Right ventricle myocardium superior (tissue), 1 donor: ENCODE measurements at regions not wholly inside any gene's neighbourhood (a gene's known extent, or its start where the extent isn't known, plus 50 kb on each side); places are given as distances from the start of the nearest gene placed in this dataset.
"Not testable (repeated sequence)": the region's sequence is repeated elsewhere in the genome, so short reads cannot be mapped to it uniquely, and the experiment has no call there.

ENCODE experiments used
- ATAC-seq: fragments of 200-7000 bp; cut with Tn5 transposase; one replicate; pipeline ENCODE4 v1.9.1; 2020; ENCODE audit warnings: mild to moderate bottlenecking; ENCODE audit not compliant: poor library complexity
- DNase-seq: peaks from one replicate; pipeline ENCODE4 v3.0.0-alpha.2; 2020
- intact Hi-C: fragments of 100-400 bp; cut with DNase I; formaldehyde crosslinking; loops from one replicate; pipeline ENCODE4 v1.11.2; 2022
- donor health status: DM: no; HTN: yes; CAD: no; lungs with severe emphysema.

DNA sequence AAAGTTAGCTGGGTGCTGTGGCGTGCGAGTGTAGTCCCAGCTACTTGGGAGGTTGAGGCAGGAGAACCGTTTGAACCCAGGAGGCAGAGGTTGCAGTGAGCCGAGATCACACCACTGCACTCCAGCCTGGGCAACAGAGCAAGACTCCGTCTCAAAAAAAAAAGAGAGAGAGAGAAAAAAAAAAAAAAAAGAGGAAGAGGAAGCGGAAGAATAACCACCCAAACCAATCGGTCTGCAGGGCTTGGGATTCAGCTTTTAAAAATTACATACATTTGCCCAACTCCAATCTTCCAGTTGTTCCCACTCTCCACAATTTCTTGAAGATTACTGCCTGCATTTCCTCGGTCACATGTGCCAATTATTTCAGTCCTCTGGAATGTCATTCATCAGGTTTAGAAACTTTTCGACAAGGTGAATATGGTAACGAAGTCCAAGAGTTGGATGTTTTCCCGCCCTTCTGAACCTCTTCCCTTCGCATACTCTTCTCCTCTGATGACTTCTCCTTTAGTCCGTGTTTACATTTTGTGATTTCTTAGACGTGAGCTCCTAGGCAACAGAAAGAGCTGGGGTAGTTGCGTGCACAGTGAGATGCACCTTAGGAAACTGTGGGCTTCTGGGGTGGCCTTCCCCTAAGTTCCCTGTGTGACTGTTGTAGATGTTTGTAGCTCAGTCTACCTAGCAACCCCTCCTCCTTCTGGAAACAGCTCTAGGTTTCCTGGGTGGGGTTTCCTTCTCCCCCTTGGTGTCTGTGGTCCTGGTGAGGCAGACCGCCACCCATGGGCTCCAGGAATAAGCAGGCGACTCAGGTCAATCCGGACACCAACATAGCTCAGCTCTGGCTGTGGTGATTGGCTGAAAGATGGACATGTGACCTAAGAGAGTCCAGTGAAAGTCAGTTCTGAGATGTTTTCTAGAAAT is 63.0 kb upstream of the NCOA3 start:
- ATAC-seq (peak; percentile 67), DNase-seq (no peak)
- intact Hi-C loops: no loop called here

DNA sequence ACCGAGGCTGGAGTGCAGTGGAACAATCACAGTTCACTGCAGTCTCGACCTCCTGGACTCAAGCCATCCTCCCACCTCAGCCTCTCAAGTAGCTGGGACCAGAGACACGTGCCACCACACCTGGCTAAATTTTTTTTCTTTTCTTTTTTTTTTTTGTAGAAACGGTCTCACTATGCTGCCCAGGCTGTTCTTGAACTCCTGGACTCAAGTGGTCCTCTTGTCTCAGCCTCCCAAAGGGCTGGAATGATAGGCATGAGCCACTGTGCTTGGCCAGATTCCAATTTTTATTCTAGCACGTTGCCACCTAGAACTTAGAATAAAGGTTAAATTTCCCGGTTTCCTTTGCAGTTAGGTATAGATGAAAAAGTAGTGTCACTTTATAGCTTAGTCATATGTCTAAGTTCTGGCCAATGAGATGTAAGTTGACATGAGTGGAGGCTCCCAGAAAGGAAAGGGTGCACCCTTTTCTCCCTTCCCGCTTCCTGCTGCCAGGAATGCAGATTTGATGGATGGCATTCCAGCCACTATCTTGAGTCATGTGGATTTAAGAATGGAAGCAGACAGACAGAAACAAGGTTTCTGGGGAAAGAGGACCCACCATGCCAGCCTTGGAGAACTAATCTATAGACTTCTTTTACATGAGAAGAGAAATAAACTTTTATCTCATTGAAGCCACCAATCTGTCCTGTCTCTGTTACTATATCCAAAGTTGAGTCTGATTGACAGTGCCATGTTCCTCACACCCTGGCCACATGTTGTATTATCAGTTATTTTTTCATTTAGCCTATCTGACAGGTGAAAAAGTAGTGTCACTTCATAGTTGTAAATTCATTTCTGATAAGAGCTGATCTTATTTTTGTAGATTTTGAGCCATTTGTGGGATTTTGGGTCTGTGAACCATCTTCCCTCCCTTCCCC is 60.6 kb upstream of the NCOA3 start:
- DNase-seq (no peak), ATAC-seq (no peak)
- intact Hi-C loops: no loop called here

DNA sequence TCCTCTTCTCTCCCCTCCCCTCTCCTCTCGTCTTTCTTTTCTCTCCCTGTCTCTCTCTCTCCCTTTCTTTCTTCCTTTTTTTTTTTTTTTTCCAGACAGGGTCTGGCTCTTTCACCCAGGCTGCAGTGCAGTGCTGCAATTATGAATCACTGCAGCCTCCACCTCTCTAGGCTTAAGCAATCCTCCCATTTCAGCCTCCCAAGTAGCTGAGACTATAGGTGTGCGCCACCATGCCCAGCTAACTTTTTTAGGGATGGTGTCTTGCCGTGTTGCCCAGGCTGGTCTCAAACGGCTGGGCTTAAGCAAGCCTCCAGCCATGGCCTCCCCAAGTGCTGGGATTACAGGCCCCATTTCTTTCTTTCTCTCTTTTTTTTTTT is 59.9 kb upstream of the NCOA3 start:
- intact Hi-C loops: no loop called here
- ATAC-seq: no peak
- no peak for DNase-seq

DNA sequence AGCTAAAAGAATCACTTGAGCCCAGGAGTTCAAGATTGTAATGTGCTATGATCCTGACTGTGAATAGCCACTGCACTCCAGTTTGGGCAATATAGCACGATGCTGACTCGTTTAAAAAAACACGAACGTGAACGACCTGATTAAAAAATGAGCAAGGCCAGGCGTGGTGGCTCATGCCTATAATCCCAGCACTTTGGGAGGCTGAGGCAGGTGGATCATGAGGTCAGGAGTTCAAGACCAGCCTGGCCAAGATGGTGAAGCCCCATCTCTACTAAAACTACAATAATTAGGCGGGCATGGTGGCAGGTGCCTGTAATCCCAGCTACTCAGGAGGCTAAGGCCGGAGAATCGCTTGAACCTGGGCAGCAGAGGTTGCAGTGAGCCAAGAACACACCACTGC is 58.6 kb upstream of the NCOA3 start:
- ATAC-seq, DNase-seq, intact Hi-C loops: not testable (repeated sequence)

- DNase-seq (no peak), ATAC-seq (no peak)
- intact Hi-C loops: no loop called here
Measured at GRCh38 chr20:47444584-47444983, 57.1 kb upstream of the NCOA3 start.

DNA sequence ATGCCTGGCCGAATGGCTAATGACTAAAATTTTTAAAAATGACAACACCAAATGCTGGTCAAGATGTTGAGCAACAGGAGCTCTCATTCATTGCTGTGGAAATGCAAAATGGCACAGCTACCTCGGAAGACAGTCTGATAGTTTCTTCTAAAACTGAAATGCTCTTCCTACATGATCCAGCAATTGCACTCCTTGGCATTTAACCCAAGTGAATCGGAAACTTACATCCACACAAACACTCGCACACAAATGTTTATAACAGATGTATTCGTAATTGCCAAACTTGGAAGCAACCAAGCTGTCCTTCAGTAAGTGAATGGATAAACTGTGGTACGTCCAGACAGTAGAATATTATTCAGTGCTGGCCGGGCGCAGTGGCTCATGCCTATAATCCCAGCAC is 56.4 kb upstream of the NCOA3 start:
- no peak for ATAC-seq
- intact Hi-C loops: no loop called here
- DNase-seq: no peak

DNA sequence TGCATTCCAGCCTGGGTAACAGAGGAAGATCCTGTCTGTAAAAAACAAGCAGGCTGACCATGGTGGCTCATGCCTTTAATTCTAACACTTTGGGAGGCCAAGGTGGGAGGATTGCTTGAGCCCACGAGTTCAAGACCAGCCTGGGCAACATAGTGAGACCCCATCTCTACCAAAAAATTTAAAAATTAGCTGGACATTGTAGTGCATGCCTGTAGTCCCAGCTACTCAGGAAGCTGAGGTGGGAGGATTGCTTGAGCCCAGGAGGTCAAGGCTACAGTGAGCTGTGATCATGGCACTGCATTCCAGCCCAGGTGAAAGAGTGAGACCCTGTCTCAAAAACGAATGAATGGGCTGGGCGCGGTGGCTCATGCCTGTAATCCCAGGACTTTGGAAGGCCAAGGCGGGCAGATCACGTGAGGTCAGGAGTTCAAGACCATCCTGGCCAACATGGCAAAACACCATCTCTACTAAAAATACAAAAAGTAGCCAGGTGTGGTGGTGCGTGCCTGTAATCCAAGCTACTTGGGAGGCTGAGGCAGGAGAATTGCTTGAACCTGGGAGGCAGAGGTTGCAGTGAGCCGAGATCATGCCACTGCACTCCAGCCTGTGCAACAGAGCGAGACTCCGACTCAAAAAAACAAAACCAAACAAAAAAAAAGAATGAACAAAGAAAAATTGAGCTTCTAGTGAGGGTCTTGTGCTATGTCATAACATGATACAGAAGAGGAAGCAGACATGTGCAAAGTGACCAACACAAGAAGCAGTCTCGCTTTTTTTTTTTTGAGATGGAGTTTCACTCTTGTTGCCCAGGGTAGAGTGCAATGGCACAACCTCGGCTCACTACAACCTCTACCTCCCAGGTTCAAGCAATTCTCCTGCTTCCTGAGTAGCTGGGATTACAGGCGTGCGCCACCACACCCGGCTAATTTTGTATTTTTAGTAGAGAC is 54.1 kb upstream of the NCOA3 start:
- ATAC-seq, DNase-seq, intact Hi-C loops: not testable (repeated sequence)

DNA sequence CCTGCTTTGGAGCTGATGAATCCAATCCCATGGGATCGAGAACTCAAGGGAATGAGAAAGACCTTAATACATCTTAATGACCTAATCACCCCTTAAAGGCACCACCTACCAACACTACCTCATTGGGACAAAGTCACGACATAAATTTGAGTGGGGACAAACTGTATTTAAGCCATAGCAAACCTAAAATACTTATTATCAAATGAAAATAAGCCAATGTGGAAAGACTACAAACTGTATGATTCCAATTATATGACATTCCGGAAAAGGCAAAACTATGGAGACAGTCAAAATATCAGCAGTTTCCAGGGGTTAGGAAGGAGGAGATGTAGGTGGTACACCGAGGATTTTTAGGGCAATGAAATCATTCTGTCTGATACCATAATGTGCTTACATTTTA is 53.3 kb upstream of the NCOA3 start:
- ATAC-seq: no peak
- intact Hi-C loops: no loop called here
- no peak for DNase-seq

- intact Hi-C loops: no loop called here
- ATAC-seq (no peak), DNase-seq (no peak)
Measured at GRCh38 chr20:47451602-47451904, 50.1 kb upstream of the NCOA3 start.
